T-helper 1 cell treated with Interleukin-12 subunit alpha and Interleukin-12 subunit beta and Interleukin-4 antibody, amounts not matched to agents 30 μg/mL and 1 μg/mL, for 36 hours (primary cell): ENCODE measurements at regions not wholly inside any gene's neighbourhood (a gene's known extent, or its start where the extent isn't known, plus 50 kb on each side); places are given as distances from the start of the nearest gene placed in this dataset.

Experiments
- H3K27ac Mint-ChIP-seq: one replicate; pipeline ENCODE4 v1.8.0; 2021; ENCODE audit warnings: mild to moderate bottlenecking, mixed read lengths
- H3K27me3 Mint-ChIP-seq: one replicate; pipeline ENCODE4 v1.8.0; 2021; ENCODE audit warnings: low read depth, mixed read lengths
- H3K36me3 Mint-ChIP-seq: one replicate; pipeline ENCODE4 v1.8.0; 2021; ENCODE audit warnings: low read depth, mixed read lengths
- H3K4me1 Mint-ChIP-seq: one replicate; pipeline ENCODE4 v1.8.0; 2021; ENCODE audit warnings: low read depth, mixed read lengths
- H3K4me3 Mint-ChIP-seq: one replicate; pipeline ENCODE4 v1.8.0; 2021; ENCODE audit warnings: mild to moderate bottlenecking, moderate library complexity, mixed read lengths
- H3K9me3 Mint-ChIP-seq: one replicate; pipeline ENCODE4 v1.8.0; 2021; ENCODE audit warnings: mixed read lengths

- no peaks in the 10 kb centered on the region for H3K4me1 Mint-ChIP-seq
These were observed 312.1 kb upstream of the PCDH20 start for GRCh38 chr13:61727767-61728166.

GRCh38 chr13:61725806-61726205 lies 310.2 kb upstream of the PCDH20 start:
- Mint-ChIP-seq H3K4me1 (no peaks in the 10 kb centered on the region), H3K4me3 (no peak overlapping the region), H3K9me3 (peaks cover 14% of the 10 kb centered on the region), H3K27ac (no peak overlapping the region), H3K27me3 (no peaks in the 10 kb centered on the region), H3K36me3 (no peaks in the 10 kb centered on the region)

More at GRCh38 chr13:61727767-61728166, 312.1 kb upstream of the PCDH20 start:
- Mint-ChIP-seq H3K9me3 (peaks cover 11% of the 10 kb centered on the region), H3K27ac (no peak overlapping the region), H3K36me3 (no peaks in the 10 kb centered on the region), H3K27me3 (no peaks in the 10 kb centered on the region), H3K4me3 (no peak overlapping the region)

DNA sequence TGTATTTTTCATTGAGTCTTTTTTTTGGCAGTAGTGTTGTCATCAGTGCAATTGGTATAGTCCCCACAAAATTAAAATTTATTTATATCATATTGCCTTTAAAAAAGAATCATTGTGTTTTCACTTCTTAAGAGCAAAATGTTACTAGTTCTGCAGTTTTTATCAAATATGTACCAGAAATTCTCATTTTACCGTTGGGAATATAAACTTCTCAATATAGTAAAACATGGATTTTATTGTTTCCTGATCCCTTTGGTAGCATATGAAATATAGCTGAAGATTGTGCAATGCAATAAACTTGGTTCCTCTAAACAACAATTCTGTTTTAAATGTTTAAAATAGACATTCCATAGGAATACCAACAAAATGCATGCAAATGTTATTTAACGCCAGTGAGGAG lies 306.5 kb upstream of the PCDH20 start:
- Mint-ChIP-seq H3K36me3 (no peaks in the 10 kb centered on the region), H3K4me1 (no peaks in the 10 kb centered on the region), H3K4me3 (no peak overlapping the region), H3K27ac (no peak overlapping the region), H3K27me3 (no peaks in the 10 kb centered on the region), H3K9me3 (peaks cover 11% of the 10 kb centered on the region)

DNA sequence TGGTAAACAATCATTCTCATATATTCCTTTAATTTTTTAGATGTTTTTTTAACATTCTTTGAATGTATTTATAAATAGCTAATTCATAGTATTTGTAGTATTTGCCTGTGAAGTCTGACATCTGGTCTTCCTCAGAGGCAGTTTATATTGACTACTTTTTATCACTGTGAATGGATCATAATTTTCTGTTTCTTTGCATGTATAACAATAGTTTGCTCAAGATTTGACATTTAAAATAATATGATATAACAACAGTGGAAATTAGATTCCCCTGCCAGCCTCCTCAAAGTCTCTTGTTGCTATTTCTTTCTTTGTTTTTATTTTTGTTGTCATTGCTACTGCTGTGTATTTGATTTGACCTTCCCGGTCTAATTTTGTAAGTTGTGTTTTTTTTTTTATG lies 297.0 kb upstream of the PCDH20 start:
- Mint-ChIP-seq H3K4me1 (no peaks in the 10 kb centered on the region), H3K4me3 (no peak overlapping the region), H3K36me3 (no peaks in the 10 kb centered on the region), H3K27ac (no peak overlapping the region), H3K9me3 (peaks cover 6% of the 10 kb centered on the region), H3K27me3 (no peaks in the 10 kb centered on the region)

GRCh38 chr13:61709258-61709657 lies 293.6 kb upstream of the PCDH20 start:
- no peaks in the 10 kb centered on the region for H3K36me3 Mint-ChIP-seq
- peaks cover 28% of the 10 kb centered on the region for H3K9me3 Mint-ChIP-seq
- no peaks in the 10 kb centered on the region for H3K4me1 Mint-ChIP-seq
- H3K27me3 Mint-ChIP-seq = no peaks in the 10 kb centered on the region
- no peak overlapping the region for H3K27ac Mint-ChIP-seq
- H3K4me3 Mint-ChIP-seq = no peak overlapping the region

DNA sequence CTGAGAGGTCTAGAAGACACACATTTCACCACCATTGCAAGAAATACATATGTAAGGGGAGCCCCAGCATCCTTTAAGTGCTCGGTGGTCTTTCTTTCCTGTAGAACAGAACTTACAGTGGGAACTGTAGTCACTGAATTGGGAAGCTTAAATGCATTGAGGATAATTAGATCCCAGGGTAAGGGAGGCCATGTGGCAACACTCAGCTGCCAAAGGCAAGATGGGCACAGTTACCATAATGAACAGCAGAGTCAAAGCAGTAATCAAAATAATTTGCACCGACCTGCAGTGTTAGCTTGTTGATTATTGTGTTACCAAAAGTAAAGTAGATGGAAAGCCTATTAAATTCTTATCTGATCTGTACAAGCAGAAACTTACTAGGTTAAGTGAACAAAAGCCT lies 291.2 kb upstream of the PCDH20 start:
- no peaks in the 10 kb centered on the region for H3K36me3 Mint-ChIP-seq
- H3K4me1 Mint-ChIP-seq = no peaks in the 10 kb centered on the region
- H3K4me3 Mint-ChIP-seq = no peak overlapping the region
- H3K27me3 Mint-ChIP-seq = no peaks in the 10 kb centered on the region
- H3K9me3 Mint-ChIP-seq = peaks cover 34% of the 10 kb centered on the region
- H3K27ac Mint-ChIP-seq = no peak overlapping the region

- no peaks in the 10 kb centered on the region for H3K36me3 Mint-ChIP-seq
- no peaks in the 10 kb centered on the region for H3K27me3 Mint-ChIP-seq
- no peaks in the 10 kb centered on the region for H3K4me1 Mint-ChIP-seq
- H3K4me3 Mint-ChIP-seq = no peak overlapping the region
- H3K9me3 Mint-ChIP-seq = peaks cover 9% of the 10 kb centered on the region
- no peak overlapping the region for H3K27ac Mint-ChIP-seq
These were observed 285.0 kb upstream of the PCDH20 start for GRCh38 chr13:61700620-61701019.

DNA sequence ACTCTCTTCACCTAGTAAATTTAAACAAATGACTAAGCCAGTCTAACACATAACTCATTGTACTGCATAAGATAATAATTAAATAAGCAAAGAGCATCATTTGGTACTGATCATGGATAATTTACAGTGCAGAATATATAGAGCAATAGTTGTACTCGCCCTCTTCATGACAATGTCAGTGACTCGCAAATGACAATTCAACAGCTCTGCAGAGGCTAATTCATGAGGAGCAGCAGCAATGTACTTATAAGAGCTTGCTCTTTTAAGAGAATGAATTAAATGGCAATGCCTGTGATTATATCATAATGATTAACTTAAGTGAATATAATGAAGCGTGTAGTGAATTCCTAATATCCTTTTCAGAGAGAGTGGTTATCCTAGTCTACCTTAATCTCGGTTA lies 284.5 kb upstream of the PCDH20 start:
- Mint-ChIP-seq H3K36me3 (no peaks in the 10 kb centered on the region), H3K9me3 (peaks cover 9% of the 10 kb centered on the region), H3K27me3 (no peaks in the 10 kb centered on the region), H3K4me1 (no peaks in the 10 kb centered on the region), H3K4me3 (no peak overlapping the region), H3K27ac (no peak overlapping the region)

- no peaks in the 10 kb centered on the region for H3K4me1 Mint-ChIP-seq
- no peaks in the 10 kb centered on the region for H3K9me3 Mint-ChIP-seq
- no peaks in the 10 kb centered on the region for H3K36me3 Mint-ChIP-seq
- H3K27ac Mint-ChIP-seq = no peak overlapping the region
- H3K4me3 Mint-ChIP-seq = no peak overlapping the region
- H3K27me3 Mint-ChIP-seq = no peaks in the 10 kb centered on the region
These were observed 281.0 kb upstream of the PCDH20 start for GRCh38 chr13:61696676-61697075.

- Mint-ChIP-seq H3K4me1 (no peaks in the 10 kb centered on the region), H3K27ac (no peak overlapping the region), H3K36me3 (no peaks in the 10 kb centered on the region), H3K27me3 (no peaks in the 10 kb centered on the region), H3K9me3 (no peaks in the 10 kb centered on the region), H3K4me3 (no peak overlapping the region)
These were observed 279.5 kb upstream of the PCDH20 start for GRCh38 chr13:61695147-61695546.

DNA sequence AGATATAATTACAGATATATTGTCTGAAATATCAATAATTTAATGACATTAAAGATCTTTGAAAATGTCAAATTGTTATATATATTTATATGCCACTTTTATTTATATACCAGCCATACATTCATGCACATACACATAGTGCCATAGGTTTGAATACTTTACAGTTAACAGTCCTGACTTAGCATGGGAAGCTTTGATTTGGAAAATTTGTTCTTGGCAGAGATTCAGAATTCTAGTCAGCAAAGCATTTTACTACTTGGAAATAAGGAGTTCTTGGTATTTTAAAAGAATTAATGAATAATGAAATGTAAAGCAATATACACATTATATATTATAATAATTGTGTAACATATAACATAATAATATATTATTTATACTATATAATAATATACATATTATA lies 277.0 kb upstream of the PCDH20 start:
- Mint-ChIP-seq H3K27ac (no peak overlapping the region), H3K4me1 (no peaks in the 10 kb centered on the region), H3K4me3 (no peak overlapping the region), H3K36me3 (no peaks in the 10 kb centered on the region), H3K27me3 (no peaks in the 10 kb centered on the region), H3K9me3 (no peaks in the 10 kb centered on the region)

- no peaks in the 10 kb centered on the region for H3K4me1 Mint-ChIP-seq
- peaks cover 29% of the 10 kb centered on the region for H3K9me3 Mint-ChIP-seq
- H3K36me3 Mint-ChIP-seq = no peaks in the 10 kb centered on the region
- H3K27me3 Mint-ChIP-seq = no peaks in the 10 kb centered on the region
- no peak overlapping the region for H3K4me3 Mint-ChIP-seq
- H3K27ac Mint-ChIP-seq = no peak overlapping the region
These were observed 270.0 kb upstream of the PCDH20 start for GRCh38 chr13:61685682-61686012.

- H3K27me3 Mint-ChIP-seq = no peaks in the 10 kb centered on the region
These were observed 269.5 kb upstream of the PCDH20 start for GRCh38 chr13:61684976-61685681.

GRCh38 chr13:61672756-61673155 lies 257.1 kb upstream of the PCDH20 start:
- no peak overlapping the region for H3K4me3 Mint-ChIP-seq
- H3K27me3 Mint-ChIP-seq = no peaks in the 10 kb centered on the region
- peaks cover 9% of the 10 kb centered on the region for H3K9me3 Mint-ChIP-seq
- no peak overlapping the region for H3K27ac Mint-ChIP-seq
- no peaks in the 10 kb centered on the region for H3K4me1 Mint-ChIP-seq
- no peaks in the 10 kb centered on the region for H3K36me3 Mint-ChIP-seq

More at GRCh38 chr13:61684976-61685681, 269.5 kb upstream of the PCDH20 start:
- Mint-ChIP-seq H3K4me3 (no peak overlapping the region), H3K36me3 (no peaks in the 10 kb centered on the region), H3K4me1 (no peaks in the 10 kb centered on the region), H3K9me3 (peaks cover 29% of the 10 kb centered on the region), H3K27ac (no peak overlapping the region)

GRCh38 chr13:61670384-61671161 lies 254.9 kb upstream of the PCDH20 start:
- no peaks in the 10 kb centered on the region for H3K27me3 Mint-ChIP-seq
- no peak overlapping the region for H3K4me3 Mint-ChIP-seq
- H3K4me1 Mint-ChIP-seq = no peaks in the 10 kb centered on the region
- H3K27ac Mint-ChIP-seq = no peak overlapping the region
- H3K36me3 Mint-ChIP-seq = no peaks in the 10 kb centered on the region
- H3K9me3 Mint-ChIP-seq = peaks cover 15% of the 10 kb centered on the region
